HUDEP-2 (cell line): ENCODE measurements at regions not wholly inside any gene's neighbourhood (a gene's known extent, or its start where the extent isn't known, plus 50 kb on each side); places are given as distances from the start of the nearest gene placed in this dataset.
A peak's percentile ranks its signal among the peaks of the same experiment; 100 is the strongest.

ENCODE experiments used
- DNase-seq, 76 experiments: peaks; one replicate each; lab custom pipeline; 2025; ENCODE audit not compliant: unreplicated experiment in 76 of 76; lab: John Stamatoyannopoulos, UW

GRCh38 chr13:80437231-80437630 lies 96.3 kb upstream of the SPRY2 start:
- DNase-seq: no peak

- DNase-seq: no peak
Measured at GRCh38 chr13:80436571-80437169, 95.7 kb upstream of the SPRY2 start.

- DNase-seq: no peak
Measured at GRCh38 chr13:80430561-80430960, 89.6 kb upstream of the SPRY2 start.

GRCh38 chr13:80428349-80429096 lies 87.6 kb upstream of the SPRY2 start:
- DNase-seq: no peak

GRCh38 chr13:80419416-80419815 lies 78.5 kb upstream of the SPRY2 start:
- no peak for DNase-seq

GRCh38 chr13:80413611-80414010 lies 72.7 kb upstream of the SPRY2 start:
- DNase-seq: no peak

- DNase-seq: peak in 7 of 76 experiments; percentile 0 to 13 (median 4)
Measured at GRCh38 chr13:80408270-80408669, 67.3 kb upstream of the SPRY2 start.

GRCh38 chr13:80400865-80401426 lies 60.0 kb upstream of the SPRY2 start:
- no peak for DNase-seq

- no peak for DNase-seq
Measured at GRCh38 chr13:80400164-80400864, 59.4 kb upstream of the SPRY2 start.

GRCh38 chr13:80399340-80400163 lies 58.6 kb upstream of the SPRY2 start:
- peak in 25 of 76 experiments; percentile 0 to 61 (median 19) for DNase-seq
